Tibial nerve (tissue), 3 donors: ENCODE measurements at regions not wholly inside any gene's neighbourhood (a gene's known extent, or its start where the extent isn't known, plus 50 kb on each side); places are given as distances from the start of the nearest gene placed in this dataset.

Experiments
- POLR2A ChIP-seq, 2 donors: fragments of 450-650 bp; IDR thresholded peaks; one replicate each; pipeline ENCODE4 v1.6.1; 2017; ENCODE audit warnings: antibody characterized with exemption in 2 of 2, mild to moderate bottlenecking in 2 of 2, moderate library complexity in 2 of 2
- TF ChIP-seq, protein P1 (sequence below), 5 experiments: fragments of 200-600 bp in 3 of 5; fragments of 450-650 bp in 2 of 5; sonication (generic) in 3 of 5; IDR thresholded peaks; one replicate each; pipeline ENCODE4 v1.5.1; 2016 to 2019; ENCODE audit warnings: antibody characterized with exemption in 5 of 5, mild to moderate bottlenecking in 3 of 5, moderate library complexity in 2 of 5

GRCh38 chr4:110793381-110793801 is 170.5 kb upstream of the PITX2 start:
- TF ChIP-seq, protein P1, sequence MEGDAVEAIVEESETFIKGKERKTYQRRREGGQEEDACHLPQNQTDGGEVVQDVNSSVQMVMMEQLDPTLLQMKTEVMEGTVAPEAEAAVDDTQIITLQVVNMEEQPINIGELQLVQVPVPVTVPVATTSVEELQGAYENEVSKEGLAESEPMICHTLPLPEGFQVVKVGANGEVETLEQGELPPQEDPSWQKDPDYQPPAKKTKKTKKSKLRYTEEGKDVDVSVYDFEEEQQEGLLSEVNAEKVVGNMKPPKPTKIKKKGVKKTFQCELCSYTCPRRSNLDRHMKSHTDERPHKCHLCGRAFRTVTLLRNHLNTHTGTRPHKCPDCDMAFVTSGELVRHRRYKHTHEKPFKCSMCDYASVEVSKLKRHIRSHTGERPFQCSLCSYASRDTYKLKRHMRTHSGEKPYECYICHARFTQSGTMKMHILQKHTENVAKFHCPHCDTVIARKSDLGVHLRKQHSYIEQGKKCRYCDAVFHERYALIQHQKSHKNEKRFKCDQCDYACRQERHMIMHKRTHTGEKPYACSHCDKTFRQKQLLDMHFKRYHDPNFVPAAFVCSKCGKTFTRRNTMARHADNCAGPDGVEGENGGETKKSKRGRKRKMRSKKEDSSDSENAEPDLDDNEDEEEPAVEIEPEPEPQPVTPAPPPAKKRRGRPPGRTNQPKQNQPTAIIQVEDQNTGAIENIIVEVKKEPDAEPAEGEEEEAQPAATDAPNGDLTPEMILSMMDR (IDR thresholded peaks at IDR 0.05) = no peak
- TF ChIP-seq POLR2A (IDR thresholded peaks at IDR 0.05) = no peak
